ENCODE measurements at regions not wholly inside any gene's neighbourhood (a gene's known extent, or its start where the extent isn't known, plus 50 kb on each side); places are given as distances from the start of the nearest gene placed in this dataset.

GRCh38 chr5:90113108-90113507 lies 296.4 kb downstream of the CETN3 start:
- TF ChIP-seq CEBPB (IDR thresholded peaks at IDR 0.05; ENCODE audit: low read depth, low read length) (no peak), MXI1 (IDR thresholded peaks at IDR 0.05; ENCODE audit: borderline replicate concordance, low read depth, low read length) (no peak), POLR2A (IDR thresholded peaks at IDR 0.05; ENCODE audit: low read depth, low read length) (no peak), CTCF (conservative IDR thresholded peaks at IDR 0.05; ENCODE audit: low read depth, low read length) (no peak), USF2 (IDR thresholded peaks at IDR 0.05; ENCODE audit: low read depth, low read length) (no peak), RAD21 (IDR thresholded peaks at IDR 0.05; ENCODE audit: low read length) (no peak), BHLHE40 (IDR thresholded peaks at IDR 0.05; ENCODE audit: low read depth, low read length) (no peak)
